Muscle layer of colon (tissue), 2 donors: ENCODE measurements at regions not wholly inside any gene's neighbourhood (a gene's known extent, or its start where the extent isn't known, plus 50 kb on each side); places are given as distances from the start of the nearest gene placed in this dataset.

ENCODE experiments used
- H3K27ac ChIP-seq: one replicate; pipeline ENCODE4 v1.7.0; 2013; ENCODE audit warnings: low read depth, mild to moderate bottlenecking, low read length, moderate library complexity
- H3K27me3 ChIP-seq, 2 donors: one replicate each; pipeline ENCODE4 v1.7.0; 2013; ENCODE audit warnings: low read length in 2 of 2, mild to moderate bottlenecking in 2 of 2; ENCODE audit not compliant: insufficient read depth in 2 of 2, control insufficient read depth in 1 of 2
- H3K36me3 ChIP-seq: one replicate; pipeline ENCODE4 v1.7.0; 2013; ENCODE audit warnings: mild to moderate bottlenecking, low read length; ENCODE audit not compliant: insufficient read depth
- H3K4me1 ChIP-seq: one replicate; pipeline ENCODE4 v1.7.0; 2013; ENCODE audit warnings: mild to moderate bottlenecking, low read length; ENCODE audit not compliant: insufficient read depth
- H3K4me3 ChIP-seq, 2 donors: one replicate each; pipeline ENCODE4 v1.7.0; 2013; ENCODE audit warnings: low read length in 2 of 2, low read depth in 1 of 2, mild to moderate bottlenecking in 1 of 2, moderate library complexity in 1 of 2
- H3K9ac ChIP-seq: one replicate; pipeline ENCODE4 v1.7.0; 2013; ENCODE audit warnings: low read length
- H3K9me3 ChIP-seq: one replicate; pipeline ENCODE4 v1.7.0; 2013; ENCODE audit warnings: mild to moderate bottlenecking, low read length
- donor health status: abdominal sarcoma.
- donor health status: Adenocarcinoma of cecum.

DNA sequence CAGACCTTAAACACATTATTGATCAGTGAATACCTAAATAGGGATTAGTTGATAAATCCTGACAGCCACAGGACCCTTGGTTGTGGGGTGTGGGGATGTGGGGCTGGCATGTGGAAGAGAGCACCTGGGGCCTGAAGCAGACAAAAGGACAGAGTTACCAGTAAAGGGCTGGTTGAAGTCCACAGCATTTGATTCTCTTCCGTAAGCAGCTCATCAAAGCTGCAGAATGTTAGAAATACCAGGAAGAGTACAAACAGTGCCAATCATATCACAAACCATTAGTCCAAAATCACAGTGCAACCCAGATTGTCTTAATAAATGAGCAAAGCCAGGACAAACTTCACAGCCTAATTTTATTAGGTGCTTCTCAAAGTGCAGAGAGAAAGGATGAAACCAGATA is 92.5 kb upstream of the KL start:
- Histone ChIP-seq H3K9me3 (no peaks in the 10 kb centered on the region), H3K36me3 (no peaks in the 10 kb centered on the region), H3K27me3 (no peaks in the 10 kb centered on the region), H3K9ac (no peak overlapping the region), H3K4me3 (no peak overlapping the region), H3K27ac (no peak overlapping the region), H3K4me1 (no peaks in the 10 kb centered on the region)

DNA sequence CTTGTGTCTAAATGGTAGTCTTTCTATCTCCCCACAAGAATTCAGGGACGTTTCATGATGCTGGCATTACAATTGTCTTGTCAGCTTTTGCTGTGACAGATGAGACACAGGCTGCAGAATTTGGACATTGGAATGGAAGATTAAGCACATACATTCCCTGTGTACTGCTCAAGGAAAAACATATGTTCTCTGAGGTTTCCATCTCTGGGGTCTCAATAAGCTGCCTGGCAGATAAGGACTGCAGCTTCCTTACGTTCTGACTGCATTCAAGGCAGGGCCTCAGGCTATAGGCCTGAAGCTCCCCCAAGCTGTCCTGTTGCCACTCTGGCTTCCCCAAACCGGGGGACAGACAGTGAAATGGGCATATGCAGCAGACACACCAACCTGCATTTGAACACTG is 91.3 kb upstream of the KL start:
- Histone ChIP-seq H3K4me3 (no peak overlapping the region), H3K27me3 (no peaks in the 10 kb centered on the region), H3K9me3 (no peaks in the 10 kb centered on the region), H3K27ac (no peak overlapping the region), H3K36me3 (no peaks in the 10 kb centered on the region), H3K4me1 (no peaks in the 10 kb centered on the region), H3K9ac (no peak overlapping the region)

DNA sequence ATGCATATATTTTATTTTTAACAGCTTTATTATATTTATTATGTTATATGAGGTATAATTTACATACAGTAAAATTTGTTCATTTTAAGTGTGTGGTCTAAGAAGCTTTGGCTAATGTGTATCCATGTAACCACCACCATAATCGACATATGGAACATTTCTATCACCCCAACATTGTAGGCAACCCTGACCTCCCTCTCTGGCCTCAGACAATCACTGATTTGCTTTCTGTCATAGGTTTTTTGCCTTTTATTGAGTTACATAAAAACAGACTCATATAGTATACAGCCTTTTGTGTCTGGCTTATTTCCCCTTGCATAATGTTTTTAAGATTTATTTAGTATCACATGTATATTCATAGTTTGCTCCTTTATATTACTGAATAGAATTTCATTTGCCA is 90.7 kb upstream of the KL start:
- H3K36me3 ChIP-seq: no peaks in the 10 kb centered on the region
- no peaks in the 10 kb centered on the region for H3K4me1 ChIP-seq
- H3K4me3 ChIP-seq: no peak overlapping the region
- H3K9me3 ChIP-seq: no peaks in the 10 kb centered on the region
- no peak overlapping the region for H3K9ac ChIP-seq
- no peaks in the 10 kb centered on the region for H3K27me3 ChIP-seq
- no peak overlapping the region for H3K27ac ChIP-seq

DNA sequence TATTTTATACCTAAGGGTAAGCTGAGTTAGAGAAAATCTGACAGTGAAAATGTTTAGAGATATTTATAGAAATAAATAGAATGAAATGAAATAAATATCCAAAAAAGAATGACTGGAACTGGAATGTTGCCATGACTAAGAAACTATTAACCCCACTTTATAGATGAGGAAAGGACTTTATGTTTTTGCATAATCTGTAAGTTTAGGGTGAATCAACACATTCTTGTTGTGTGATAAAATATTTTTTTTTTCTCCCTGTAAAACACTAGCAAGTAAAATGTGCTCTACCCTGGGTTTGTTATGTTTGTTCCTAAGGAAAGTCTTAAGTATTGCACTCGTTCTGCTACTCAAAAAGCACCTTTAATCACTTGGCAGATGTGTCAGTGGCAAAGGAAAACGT is 83.8 kb upstream of the KL start:
- Histone ChIP-seq H3K4me3 (no peak overlapping the region), H3K9ac (no peak overlapping the region), H3K27me3 (no peaks in the 10 kb centered on the region), H3K9me3 (no peaks in the 10 kb centered on the region), H3K27ac (no peak overlapping the region), H3K36me3 (no peaks in the 10 kb centered on the region), H3K4me1 (no peaks in the 10 kb centered on the region)

DNA sequence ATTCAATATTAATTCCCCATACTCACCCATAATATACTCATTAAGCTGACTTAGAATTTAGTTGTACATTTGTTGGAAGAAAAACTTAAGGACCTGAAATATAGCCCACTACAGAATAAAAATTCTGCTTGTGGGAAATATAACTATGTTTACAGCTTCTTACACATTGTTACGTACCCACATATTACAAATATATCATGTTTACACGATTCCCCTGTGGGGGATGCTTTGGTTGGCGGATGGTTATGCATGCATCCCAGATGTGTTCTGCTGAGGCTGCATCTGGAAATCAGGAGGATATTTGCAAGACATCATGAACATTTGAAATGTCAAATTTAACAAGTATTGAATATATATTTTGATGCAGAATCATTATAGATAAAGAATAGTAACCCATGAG is 79.5 kb upstream of the KL start:
- Histone ChIP-seq H3K27me3 (no peaks in the 10 kb centered on the region), H3K9ac (no peak overlapping the region), H3K27ac (no peak overlapping the region), H3K9me3 (no peaks in the 10 kb centered on the region), H3K4me1 (no peaks in the 10 kb centered on the region), H3K4me3 (no peak overlapping the region), H3K36me3 (no peaks in the 10 kb centered on the region)

DNA sequence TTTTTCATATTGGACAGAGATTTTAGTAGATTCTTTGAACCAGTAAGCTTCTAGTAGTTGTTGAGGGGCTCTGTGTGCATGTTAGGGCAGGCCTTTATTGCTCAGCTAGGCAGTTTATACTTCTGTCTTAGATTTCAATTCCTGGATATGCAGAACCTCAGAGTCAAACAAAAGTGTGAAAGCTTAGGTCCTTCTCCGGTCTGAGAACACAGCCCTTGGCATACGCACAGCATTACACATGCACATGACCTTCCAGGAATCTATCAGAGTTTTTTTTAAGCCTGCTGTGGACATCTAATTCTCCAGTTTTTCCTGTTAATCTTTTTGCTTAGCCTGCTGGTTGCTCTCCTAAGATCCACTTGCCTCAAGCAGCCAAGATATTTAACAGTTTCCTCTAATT is 77.9 kb upstream of the KL start:
- H3K4me1 ChIP-seq: no peaks in the 10 kb centered on the region
- no peak overlapping the region for H3K4me3 ChIP-seq
- H3K9me3 ChIP-seq: no peaks in the 10 kb centered on the region
- H3K27me3 ChIP-seq: no peaks in the 10 kb centered on the region
- no peak overlapping the region for H3K27ac ChIP-seq
- H3K36me3 ChIP-seq: no peaks in the 10 kb centered on the region
- H3K9ac ChIP-seq: no peak overlapping the region

DNA sequence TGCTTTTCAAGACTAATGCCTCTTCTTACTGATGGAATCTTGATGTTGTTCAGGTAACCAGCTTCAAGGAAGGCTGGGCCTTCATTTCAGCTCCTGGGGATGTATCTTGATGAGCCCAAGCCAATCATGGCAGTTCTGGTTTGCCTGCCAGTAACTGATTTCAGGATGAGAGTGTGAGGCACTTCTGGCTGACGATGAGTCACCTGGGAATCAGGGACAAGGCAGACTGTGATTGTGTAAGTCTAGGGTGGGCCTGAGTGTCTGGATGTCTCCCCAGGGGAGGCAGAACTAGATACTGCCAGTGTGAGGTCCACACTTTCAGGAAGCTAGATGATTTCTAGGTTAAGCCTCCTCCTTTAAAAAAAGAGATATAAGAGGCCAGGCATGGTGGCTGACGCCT is 77.3 kb upstream of the KL start:
- Histone ChIP-seq H3K9me3 (no peaks in the 10 kb centered on the region), H3K4me3 (no peak overlapping the region), H3K36me3 (no peaks in the 10 kb centered on the region), H3K9ac (no peak overlapping the region), H3K4me1 (no peaks in the 10 kb centered on the region), H3K27ac (no peak overlapping the region), H3K27me3 (no peaks in the 10 kb centered on the region)

DNA sequence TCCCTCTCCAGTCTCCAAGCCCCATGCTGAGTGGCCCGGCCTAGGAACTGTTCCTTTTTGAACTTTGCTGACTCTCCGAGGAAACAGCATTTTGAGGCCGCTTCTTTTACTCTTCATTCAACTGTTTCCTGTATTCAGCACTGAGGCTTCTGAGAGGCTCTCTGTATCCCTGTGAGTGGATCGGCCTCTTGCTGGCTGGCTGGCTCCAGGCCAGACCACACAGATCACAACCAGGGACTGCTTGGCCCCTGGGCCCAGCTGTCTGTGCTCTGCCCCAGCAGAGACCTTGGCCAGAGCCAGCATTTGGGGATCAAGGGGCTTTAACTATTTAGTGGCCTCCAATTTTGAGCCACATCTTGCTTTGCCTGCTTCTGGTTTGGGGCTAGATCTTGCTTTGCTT is 75.6 kb upstream of the KL start:
- no peak overlapping the region for H3K4me3 ChIP-seq
- H3K4me1 ChIP-seq: no peaks in the 10 kb centered on the region
- H3K27ac ChIP-seq: no peak overlapping the region
- H3K9ac ChIP-seq: no peak overlapping the region
- H3K27me3 ChIP-seq: no peaks in the 10 kb centered on the region
- H3K9me3 ChIP-seq: no peaks in the 10 kb centered on the region
- no peaks in the 10 kb centered on the region for H3K36me3 ChIP-seq

DNA sequence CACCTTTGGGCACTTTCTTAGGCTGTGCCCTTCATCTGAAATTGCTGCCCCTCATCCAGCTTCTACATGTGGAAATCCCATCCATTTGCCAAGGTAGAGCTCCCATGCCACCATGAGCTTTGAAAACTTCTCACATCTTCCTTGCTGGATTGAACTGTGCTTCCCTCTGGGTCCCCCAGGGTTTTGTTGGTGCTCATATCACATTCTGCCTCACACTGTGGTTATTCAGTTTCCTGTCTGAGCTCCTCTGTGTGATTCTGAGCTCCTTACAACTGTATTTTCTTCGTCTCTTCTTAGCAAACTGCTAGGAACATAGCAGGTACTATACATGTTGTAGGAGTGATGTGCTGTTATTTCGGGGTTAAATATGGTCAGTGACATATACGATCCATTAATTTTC is 74.9 kb upstream of the KL start:
- Histone ChIP-seq H3K4me1 (no peaks in the 10 kb centered on the region), H3K9ac (no peak overlapping the region), H3K4me3 (no peak overlapping the region)

DNA sequence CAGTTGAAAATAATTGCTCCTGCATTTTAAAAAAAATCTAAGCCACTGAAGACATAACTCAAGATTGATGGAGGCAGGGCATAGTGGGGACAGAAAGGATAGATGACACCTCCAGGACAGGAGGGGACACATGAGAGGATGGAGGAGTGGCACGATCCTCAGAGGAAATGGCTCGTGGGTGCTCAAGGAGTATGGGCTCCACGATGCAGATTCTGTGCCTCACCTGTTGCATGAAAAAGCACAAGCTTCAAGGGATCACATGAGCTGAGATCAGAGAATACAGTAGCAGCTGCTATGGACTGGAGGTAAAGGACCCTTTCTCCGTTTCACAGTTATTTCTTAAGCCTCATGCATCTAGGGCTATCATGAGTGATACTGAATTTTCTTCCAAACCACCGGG is 69.7 kb upstream of the KL start:
- no peaks in the 10 kb centered on the region for H3K4me1 ChIP-seq
- H3K9ac ChIP-seq: no peak overlapping the region
- no peaks in the 10 kb centered on the region for H3K27me3 ChIP-seq
- no peaks in the 10 kb centered on the region for H3K9me3 ChIP-seq
- H3K27ac ChIP-seq: no peak overlapping the region
- H3K4me3 ChIP-seq: no peak overlapping the region
- no peaks in the 10 kb centered on the region for H3K36me3 ChIP-seq

More for the DNA sequence above, 74.9 kb upstream of the KL start:
- no peak overlapping the region for H3K27ac ChIP-seq
- H3K9me3 ChIP-seq: no peaks in the 10 kb centered on the region
- no peaks in the 10 kb centered on the region for H3K36me3 ChIP-seq
- no peaks in the 10 kb centered on the region for H3K27me3 ChIP-seq

DNA sequence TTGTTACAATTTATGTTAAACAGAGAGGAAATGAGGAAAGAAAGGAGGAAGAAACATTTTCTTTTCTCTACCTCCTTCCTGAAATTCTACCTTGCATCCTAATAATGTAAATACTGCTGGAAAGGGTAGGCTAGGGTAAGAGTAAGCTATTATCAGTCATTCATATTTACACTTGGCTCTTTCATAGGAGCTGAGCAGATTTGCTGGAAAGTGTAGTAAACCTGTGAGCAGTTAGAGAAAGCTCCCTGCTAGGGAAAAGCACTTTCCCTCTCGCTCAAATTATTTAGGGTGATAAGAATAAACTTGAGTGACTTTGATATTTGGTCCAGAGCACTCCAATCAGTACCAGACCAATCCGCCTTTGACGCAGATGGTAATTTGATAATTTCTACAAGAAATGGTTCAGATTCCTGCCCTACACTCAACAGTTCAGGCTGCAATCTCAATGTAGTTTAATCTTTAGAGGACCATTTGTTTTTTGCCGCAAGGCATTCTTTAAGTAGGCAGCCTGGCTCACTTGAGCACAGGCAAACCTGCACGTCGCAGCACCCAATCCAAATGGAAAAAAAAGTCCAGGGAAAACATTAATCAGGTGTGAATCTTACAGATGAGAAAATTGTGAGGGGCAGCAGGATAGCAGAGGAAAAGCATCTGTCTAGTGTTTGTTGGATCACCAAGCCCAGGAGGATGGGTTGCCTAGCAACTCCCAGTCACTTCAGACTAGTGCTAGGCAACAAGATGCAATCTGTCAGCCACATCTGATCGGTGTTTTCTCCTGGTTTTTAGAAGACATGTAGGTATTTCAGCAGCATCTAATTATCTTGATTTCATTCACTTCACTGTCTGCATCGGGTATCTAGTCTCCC is 68.6 kb upstream of the KL start:
- Histone ChIP-seq H3K27me3 (no peaks in the 10 kb centered on the region), H3K4me1 (no peaks in the 10 kb centered on the region), H3K9me3 (no peaks in the 10 kb centered on the region), H3K27ac (no peak overlapping the region), H3K36me3 (no peaks in the 10 kb centered on the region), H3K4me3 (no peak overlapping the region), H3K9ac (no peak overlapping the region)

DNA sequence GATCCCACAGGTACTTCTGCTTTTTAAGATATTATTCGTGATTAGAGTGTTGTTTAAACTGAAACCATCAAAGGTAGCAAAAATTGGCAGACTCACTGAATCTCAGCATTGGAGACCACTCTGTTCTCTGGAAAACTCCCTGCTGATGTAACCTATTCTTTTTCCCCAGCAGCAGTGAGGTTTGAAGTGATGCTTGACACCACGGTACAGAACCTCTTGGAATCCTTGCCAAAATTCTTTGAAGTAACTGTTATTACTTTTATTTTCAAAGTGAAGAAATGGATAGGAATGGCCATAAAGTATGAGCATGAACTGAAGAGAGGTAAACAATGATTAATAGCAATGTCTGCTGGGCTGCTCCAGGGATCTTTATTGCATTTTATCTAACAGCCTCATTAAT is 66.4 kb upstream of the KL start:
- Histone ChIP-seq H3K4me1 (no peaks in the 10 kb centered on the region), H3K36me3 (no peaks in the 10 kb centered on the region), H3K27me3 (no peaks in the 10 kb centered on the region), H3K9me3 (no peaks in the 10 kb centered on the region), H3K4me3 (no peak overlapping the region), H3K27ac (no peak overlapping the region), H3K9ac (no peak overlapping the region)
